GM19452 (cell line): ENCODE measurements at regions not wholly inside any gene's neighbourhood (a gene's known extent, or its start where the extent isn't known, plus 50 kb on each side); places are given as distances from the start of the nearest gene placed in this dataset.
A peak's percentile ranks its signal among the peaks of the same experiment; 100 is the strongest.

Experiments
- ATAC-seq: cut with Tn5 transposase; IDR thresholded peaks from one replicate; pipeline ENCODE4 v1.9.1; 2021; ENCODE audit not compliant: unreplicated experiment

DNA sequence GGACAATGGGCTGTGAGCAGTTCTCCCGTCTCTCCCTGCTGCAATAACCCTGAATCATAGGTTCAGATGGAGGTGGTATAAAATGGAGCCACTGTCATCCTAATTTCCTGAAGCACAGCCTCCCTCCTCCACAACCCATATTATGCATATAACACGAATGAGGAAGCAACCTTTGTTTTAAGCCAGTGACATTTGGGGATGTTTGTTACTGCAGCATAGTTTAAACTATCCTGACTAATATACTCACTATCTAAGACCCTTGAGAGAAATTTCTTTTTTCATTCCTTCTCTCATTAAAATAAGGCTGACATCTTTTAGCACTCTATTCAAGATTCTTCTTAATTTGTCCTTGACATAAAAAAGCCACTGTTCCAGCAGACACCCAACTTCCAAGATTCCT is 413.4 kb downstream of the SOX9 start:
- ATAC-seq = no peak

DNA sequence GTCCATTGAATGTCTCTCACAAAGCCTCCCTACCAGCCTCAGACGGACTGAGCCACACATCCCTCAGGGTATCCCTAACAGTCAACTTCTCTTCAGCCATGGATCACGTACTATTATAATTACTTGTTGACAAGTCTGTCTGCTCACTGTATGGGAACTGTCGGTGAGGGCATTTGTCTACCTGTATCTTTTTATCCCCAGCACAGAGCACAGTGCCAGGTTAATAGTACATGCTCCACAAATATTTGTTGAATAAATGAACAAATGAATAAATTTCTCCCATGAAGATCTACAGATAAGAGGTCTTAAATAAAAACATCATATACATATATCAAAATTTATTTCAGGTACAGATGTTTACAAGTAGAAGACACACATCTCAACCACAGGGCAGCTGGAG is 414.0 kb downstream of the SOX9 start:
- no peak for ATAC-seq

DNA sequence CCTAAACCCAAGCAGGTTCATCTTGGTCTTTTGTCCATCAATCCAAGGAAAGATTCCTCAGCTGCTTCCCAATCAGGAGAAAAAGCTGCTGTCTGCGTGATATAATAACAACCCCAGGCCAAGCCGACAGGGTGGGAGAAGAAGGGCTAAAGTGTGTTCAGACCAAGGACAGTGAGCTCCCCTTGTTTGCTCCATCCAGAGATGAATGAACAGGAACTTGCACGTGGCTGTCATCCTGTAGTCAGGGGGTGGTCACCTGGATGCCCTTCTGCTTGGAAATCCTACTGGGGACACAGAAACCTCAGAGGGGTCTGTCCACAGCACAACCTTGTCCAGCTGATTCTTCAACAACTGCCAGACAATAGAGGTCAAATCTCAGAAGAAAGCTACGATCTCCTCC is 414.5 kb downstream of the SOX9 start:
- no peak for ATAC-seq

DNA sequence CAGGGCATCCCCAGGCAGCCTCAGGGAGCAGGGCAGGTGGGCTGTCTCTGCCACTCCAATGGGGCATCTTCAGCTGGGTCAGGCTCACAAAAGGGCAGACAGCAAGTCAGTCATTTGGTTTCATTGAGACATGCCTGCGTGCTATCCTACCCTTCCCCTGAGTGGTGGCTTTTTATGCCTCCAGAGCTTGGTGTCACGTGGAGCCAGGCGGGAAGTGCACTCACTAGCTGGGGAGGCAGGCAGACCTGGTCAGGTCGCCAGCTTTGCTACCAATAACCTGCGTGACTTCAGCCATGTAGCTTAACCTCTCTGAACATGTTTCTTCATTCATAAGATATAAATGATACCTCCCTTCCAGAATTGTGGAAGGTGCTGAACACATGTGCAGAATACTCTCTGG is 415.0 kb downstream of the SOX9 start:
- no peak for ATAC-seq

DNA sequence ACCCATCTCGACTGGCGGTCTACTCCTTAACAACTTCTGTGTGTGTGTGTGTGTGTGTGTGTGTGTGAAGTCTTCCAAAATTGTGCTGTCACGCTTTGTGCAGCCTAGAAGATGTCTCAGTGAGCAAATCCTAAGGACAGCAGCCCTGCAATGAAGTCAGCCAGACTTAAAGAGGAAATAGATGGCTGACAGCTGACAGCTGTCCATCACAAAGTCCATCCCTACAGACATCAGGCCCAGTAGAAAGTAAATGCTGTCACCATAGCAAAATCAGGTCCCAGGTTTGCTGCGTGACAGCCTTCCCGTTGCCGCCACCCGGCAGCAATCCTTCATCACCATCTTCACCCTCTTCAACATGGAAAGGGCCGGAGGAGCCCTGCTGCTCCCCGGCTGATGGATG is 416.0 kb downstream of the SOX9 start:
- no peak for ATAC-seq

DNA sequence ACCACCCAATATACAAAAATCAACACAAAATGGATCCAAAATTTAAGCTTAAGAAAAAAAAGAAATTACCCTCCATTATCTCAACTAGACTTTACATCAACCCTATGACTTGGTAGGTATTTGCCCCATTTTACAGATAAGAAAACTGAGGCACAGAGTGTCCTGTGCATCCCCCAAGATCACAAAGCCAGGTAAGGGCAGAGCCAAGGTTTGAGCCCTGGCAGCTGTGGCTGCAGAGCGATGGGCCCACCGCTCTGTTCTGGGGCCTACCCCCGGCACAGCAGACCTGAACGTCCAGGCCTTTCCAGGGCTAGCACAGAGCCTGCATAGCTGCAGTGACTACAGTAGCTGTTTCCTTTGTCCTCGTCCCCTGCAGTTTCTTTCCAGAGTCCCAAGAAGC is 417.6 kb downstream of the SOX9 start:
- no peak for ATAC-seq

DNA sequence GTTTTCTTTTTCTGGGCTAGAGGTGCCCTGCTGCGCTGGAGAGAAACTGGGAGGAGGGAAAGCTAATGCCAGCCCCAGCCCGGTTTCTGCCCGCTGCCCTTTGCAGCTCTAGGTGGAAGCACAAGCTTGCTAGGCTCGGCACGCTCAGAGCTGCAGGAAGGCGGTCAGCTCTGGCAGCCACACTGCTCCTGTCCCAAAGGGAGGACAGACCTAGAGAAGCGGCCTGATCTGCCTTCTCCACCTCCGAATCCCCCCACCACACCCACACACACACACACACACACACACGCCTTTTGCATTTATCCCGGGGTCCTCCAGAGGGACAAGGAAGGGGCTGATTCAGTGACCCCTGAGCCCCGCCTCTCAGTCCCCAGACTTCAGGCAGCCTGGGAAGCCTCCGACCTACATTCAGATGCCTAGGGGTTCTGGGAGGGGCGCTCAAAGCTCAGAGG is 418.1 kb downstream of the SOX9 start:
- no peak for ATAC-seq

DNA sequence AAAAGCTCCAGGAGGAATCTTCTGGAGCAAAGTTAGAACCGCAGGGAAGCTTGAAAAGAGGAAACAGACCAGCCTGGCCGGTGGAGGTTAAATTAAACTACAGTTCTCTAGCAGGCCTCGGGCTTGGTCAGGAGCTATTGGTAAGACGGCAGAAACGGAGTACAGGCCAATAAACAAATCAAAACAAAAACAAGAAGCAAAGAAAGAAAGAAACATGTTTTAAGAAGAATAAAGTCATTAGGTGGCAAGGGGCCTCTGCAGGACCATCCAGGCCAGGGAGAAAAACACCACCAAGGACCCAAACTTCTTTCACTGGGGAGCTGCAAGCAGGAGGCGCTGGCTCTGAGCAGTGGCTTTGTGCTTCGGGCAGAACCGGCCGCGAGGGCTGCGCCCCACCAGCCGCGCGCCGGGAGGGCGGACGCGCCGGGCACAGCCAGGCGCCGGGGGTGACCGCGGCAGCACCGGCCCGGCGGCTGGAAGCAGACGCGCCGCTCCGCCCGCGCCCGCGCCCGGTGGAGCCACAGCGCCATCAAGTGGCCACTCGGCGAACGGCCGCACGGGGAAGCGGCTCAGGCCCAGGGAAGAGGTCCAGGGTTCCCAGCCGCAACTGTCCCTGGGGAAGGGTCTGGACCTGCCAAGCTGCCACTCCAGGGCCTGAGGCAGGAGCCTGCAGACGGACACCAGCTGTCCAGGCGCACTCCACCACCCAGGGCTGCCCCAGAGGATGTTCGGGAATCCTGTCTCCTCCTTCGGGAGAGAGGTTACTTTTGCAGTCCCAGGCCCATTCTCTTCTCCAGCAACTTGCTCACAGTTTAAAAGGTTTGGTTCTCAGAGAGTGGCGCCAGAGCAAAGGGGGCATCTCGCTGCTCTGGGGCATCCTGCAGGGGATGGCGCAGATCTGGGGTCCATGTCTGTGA is 419.4 kb downstream of the SOX9 start:
- ATAC-seq = peak; percentile 94

DNA sequence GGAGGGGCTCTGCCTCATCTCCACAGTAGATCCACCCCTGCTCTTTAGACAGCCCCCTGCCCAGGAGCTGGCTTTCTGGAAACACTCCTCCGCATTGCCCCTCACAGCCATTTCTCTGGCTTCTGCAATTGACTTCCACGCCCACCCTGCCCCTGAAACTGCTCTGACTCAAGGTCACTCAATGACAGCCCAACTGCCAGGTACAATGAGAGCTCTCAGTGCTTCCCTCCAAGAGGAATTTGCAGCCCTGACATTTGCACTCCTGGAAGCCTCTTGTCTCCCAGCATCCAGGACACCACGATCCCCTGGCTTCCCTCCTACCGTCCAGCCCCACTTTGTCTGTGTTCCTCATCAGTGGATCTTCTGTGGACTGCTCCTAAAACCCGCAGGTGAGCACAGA is 421.5 kb downstream of the SOX9 start:
- no peak for ATAC-seq

DNA sequence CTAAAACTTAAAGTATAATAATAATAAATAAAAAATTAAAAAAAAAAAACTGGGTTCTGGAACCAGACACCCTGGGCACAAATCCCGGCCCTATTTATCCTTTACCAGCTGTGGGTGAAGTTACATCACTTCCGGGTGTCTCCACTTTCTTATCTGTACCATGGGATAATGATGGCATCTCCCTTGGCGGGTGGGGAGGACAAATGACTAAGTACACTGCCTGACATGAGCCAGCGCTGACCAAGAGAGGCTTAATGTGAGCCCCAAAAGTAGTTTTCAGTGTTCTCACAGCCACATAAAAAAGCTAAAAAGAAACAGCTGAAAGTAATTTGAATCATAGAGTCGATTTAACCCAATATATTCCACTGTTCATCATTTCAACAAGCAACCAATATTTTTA is 424.9 kb downstream of the SOX9 start:
- no peak for ATAC-seq

DNA sequence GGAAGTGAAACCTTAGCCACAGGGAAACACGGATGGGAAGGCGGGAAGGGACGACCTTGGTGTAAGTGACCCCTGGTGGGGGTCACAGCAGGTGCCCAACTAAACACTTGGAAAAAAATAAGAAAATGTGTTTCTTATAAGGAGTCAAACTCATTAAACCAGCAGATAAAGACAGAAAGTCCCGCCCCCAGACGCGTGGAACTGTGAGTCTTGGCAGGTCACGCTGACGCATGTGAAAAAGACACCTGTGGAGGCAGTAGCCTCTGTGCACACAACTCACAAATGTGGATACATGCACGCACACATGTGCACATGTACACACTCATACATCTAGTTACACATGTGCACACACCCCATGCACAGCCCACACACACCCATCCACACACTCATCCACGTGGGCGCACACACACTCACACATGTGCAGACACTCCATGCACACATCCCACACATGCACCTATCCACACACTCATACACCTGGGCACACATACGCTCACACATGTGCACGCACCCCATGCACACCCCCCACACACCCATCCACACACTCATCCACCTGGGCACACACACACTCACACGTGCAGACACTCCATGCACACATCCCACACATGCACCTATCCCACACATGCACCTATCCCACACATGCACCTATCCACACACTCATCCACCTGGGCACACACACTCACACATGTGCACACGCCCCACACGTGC is 432.4 kb downstream of the SOX9 start:
- no peak for ATAC-seq

DNA sequence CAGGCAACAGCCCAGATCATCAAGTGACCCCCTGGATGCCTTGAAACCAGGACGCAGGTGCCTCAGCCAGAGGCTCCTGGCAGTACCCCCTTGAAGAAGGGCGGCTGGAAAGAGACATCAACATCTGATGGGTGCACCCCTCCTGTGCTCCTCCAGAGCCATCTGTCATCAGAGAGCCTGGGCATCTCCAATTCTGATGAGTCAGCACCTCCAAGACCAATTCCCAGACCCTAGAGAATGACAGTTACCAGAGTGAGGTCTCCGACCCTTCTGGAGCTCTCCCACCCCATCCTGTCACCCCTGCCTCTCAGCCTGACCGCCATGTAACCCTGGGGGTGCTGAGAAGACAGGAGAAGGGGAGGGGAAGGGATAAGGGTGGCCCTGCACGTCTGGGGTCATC is 433.7 kb downstream of the SOX9 start:
- ATAC-seq = no peak

DNA sequence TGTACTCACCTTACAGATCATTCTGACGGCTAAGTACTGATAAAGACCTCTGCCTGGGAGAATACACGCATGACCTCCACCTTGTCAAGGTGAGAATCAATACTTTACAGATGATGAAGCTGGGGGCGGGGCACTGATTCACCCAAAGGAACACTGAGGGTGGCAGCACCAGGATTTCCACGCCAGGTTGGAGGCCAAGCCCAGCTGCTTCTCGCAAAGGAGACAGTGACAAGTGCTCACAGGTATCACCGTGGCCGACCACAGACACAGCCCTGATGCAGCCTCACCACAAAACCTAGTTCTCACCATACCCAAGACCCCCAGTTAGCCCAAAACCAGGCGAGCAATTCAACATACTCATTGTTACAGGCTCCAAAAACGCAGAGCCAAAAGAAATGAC is 434.2 kb downstream of the SOX9 start:
- no peak for ATAC-seq

DNA sequence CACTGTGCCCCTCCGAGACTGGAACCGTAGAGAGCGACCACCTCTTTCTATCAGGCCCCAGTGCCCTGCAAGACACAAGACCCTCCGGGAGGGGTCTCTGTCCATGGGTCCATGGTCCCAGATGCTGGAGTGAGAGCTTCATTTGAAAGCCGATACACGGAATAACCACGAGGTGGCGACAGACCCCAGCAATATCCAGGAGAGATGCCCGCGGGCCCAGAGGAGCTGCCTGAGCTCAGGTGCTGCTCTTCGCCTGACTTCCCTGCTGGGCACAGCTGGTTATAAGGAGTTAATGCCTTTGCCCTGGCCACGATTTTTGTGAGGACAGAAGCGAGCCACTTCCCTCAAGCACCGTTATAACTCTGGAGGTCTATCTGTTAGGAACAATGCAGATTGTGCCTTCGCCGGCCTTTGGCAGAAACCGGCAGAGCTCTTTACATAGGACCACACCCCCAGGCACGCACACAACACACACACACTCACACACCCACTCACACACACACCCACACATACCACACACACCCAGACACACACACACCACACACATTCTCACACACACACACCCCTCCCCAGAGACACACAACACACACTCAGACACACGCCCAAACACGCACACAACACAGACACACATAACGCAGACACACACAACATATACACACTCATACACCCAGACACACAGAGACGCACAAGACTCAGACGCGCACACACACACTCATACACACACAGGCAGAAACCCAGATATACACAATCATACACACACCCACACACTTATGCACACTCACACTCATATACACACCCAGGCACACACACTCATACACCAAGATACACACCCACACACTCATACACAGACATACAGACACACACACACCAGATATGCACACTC is 436.4 kb downstream of the SOX9 start:
- ATAC-seq = no peak

DNA sequence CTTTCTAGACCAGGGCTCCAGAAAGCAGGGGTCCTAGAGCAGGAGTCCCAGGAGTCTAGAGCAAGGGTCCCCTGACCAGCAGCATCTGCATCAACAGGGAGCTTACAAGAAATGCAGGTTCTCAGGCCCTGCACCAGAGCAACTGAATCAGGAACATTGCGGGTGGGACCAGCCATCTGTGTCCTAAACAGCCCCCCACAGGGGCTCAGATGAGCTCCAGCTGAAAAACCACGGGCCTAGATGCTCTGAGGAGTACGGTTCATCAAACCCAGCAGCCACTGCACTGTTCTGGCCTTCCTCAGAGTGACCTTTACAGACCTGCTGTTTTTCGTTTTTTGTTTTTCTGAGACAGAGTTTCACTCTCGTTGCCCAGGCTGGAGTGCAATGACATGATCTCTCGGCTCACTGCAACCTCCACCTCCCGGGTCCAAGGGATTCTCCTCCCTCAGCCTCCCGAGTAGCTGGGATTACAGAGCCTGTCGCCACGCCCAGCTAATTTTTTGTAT is 438.2 kb downstream of the SOX9 start:
- ATAC-seq = no peak

DNA sequence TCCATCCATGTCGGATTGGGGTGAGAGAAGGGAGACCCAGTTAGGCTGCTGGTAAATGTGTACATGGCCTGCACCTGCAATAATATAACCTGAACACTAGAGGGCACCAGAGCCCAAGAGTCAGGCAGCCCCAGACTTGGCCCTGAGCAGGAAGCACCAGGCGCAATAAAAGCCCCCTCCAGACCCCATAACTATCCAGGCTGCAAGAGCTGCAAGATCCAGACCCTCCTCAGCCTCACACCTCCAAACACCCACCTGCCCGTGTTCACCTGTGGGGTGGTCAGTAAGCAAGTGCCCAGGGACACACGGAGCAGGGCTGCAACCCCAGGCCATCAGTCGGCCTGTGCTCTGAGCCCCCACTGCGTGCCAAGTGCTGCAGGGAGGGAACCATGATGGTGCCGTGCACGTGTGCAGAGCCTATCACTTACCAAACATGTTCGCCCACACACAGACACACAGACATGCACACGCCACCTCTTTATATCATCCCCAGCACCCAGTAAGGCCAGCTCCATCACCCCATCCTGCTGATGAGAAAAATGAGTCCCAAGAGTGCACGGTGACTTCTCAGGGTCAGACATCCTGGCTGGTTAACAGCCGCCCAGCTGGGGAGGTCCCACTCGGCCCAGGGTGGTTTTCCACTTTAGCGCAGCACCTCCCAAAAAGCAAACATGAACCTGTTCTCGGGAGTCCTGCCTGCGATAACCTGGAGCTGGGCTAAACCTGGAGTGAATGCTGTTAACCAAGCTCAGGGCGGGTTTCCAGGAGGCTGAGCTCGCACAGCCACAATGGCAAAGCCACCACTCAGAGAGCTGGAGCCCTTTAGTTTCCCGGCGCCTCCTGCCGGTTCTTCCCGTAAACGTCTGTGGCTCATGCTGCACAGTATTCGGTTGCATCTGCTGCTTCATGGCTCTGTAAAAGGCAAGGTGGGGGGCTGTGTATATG is 439.8 kb downstream of the SOX9 start:
- no peak for ATAC-seq

DNA sequence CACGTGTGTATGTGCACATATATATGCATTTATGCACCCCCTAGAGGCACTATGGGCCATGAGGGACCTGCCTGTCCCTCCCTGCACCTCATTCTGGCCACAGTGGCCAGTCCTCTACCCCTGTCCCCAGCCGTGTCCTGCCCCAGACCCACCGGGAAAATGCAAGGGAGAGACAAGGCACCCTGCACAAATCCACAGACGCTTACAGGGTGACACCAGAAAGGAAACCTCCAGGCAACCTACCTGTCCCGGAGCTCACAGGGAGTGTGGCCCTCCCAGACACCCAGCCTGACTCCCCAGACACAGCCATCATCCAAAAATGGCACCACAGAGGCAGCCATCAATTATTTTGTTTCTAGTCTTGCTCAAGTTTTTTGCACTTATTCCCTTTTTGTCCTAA is 440.4 kb downstream of the SOX9 start:
- ATAC-seq = no peak

DNA sequence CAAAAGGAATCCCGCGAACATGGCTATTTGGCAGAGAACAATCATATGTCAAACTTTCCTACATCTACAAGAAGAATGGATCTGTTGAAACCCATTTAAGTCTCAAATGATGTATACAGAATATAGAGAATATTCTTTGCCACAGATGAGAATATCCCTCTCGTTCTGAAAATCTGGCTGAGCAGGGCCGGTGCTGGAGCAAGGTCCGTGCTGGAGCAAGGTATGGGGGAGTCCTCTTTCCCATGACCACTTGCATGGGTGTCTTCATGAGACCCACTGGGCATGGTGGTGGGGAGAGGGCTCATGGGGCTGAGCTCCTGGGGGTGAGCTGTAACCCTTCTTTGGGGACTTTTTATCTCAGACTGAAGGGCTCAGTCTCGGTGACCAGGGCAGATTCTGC is 440.9 kb downstream of the SOX9 start:
- ATAC-seq = no peak

DNA sequence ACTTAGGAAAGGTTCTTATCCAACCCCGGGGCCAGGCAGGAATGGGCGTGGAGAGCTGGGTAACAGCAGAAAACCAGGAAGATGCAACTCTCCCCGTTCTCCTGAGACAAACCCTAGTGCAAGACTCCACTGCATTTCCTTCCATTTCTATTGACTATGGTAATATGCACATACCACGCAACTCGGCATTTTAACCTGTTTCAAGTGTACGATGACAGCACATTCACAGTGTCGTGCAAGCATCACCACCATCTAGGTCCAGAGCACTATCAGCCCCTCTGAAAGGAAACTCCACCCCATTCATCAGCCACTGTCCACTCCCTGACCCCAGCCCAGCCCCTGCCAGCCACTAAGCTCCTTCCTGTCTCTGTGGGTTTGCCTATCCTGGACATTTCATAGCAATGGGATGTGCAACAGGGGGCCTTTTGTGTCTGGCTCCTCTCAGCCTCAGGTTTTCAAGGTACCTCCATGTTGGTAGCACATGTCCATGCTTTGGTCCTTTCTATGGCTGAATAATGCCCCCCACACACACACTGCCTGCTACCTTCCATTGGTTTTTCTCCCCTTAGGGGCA is 441.9 kb downstream of the SOX9 start:
- no peak for ATAC-seq

DNA sequence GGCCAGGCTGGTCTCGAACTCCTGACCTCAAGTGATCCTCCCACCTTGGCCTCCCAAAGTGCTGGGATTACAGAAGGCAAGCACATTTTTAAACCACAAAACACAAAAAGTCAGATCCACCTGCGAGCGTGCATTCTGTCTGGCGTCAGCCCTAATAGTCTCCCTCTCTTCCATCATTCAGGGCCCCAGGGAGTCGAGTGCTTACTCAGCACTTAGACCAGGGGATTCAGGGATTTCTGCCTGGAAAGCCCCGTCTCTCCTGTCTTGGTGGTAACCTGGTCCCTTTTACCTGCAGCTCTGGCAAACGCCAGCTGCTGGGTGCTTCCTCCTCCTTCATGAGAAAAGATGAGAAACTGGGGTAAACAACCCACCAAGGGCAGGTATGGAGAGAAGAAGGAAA is 443.1 kb downstream of the SOX9 start:
- ATAC-seq = no peak
